HS-5 (cell line): ENCODE measurements at regions not wholly inside any gene's neighbourhood (a gene's known extent, or its start where the extent isn't known, plus 50 kb on each side); places are given as distances from the start of the nearest gene placed in this dataset.
A peak's percentile ranks its signal among the peaks of the same experiment; 100 is the strongest.
"Not testable (repeated sequence)": the region's sequence is repeated elsewhere in the genome, so short reads cannot be mapped to it uniquely, and the experiment has no call there.

Source experiments
- DNase-seq: peaks from one replicate; pipeline ENCODE4 v3.0.0-alpha.2; 2012; ENCODE audit warnings: low read depth

- peak; percentile 95 for DNase-seq
Observed at GRCh38 chr3:159872374-159873109, 116.1 kb upstream of the IL12A start.

DNA sequence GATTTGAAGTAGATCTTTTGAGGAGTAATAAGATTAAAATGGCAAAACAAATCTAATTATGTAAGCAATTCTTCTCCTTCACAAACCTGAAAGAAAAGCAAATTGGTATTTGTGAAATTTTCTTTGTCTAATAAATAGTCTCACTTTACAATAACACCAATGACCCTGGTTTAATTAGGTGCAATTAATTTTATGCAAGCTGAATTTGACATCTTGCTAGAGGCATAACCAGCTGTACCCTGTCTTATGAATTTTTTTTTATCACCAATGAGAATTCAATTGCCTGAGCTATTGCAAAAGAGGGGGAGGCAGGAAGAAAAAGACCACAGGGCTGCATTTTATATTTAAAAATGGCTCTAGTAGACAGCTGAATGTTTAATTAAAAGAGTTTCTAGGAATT lies 113.5 kb upstream of the IL12A start:
- DNase-seq, result no peak

DNA sequence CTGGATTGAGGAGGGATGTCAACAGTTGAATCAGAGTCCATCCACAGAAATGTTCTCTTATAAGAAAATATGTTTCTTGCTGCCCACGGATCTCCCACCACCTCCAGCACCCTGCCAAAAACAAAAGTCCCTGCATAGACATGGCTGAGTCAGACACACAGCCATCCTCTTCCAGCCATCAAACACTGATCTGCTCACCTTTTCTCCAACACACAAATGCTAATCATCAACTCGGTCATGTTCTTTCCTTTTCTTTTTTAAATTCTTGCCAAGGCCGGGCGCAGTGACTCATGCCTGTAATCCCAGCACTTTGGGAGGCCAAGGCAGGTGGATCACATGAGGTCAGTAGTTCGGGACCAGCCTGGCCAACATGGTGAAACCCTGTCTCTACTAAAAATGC lies 110.7 kb upstream of the IL12A start:
- no peak for DNase-seq

DNA sequence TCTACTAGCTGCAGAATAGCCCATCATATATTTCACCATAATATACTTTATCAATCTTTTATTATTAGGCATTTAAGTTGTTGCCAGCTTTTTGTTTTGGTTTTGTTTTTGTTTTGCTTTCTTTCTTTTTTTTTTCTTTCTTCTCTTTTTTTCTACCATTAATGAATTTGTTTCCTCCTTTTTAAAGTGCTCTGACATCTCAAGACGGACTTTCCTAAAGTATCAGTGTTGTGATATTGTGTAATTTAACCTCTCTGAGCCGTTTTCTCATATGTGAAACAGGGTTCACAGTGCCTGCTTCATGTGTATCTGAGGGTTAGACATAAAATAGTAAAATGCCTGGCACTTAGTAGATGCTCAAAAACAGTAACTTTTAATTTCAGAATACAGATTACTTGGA lies 109.5 kb upstream of the IL12A start:
- no peak for DNase-seq

DNA sequence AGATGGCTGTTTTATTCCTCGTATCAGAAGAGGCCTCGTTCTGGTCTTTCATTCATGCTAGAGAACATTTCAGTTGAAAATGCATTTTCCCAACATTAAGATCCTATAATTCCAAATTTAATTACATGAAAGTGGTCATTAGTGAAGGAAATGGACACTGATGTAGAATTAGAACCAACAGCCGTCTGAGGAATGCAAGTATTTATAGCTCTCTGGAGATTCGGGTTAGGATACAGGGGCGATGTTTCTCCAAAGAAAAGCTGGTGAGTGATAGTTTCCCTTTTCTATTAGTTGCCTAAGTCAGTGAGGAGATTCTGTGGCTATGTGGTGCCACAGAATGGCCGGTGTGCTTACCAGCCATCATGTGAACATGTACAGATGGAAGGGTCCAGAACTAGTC lies 109.0 kb upstream of the IL12A start:
- DNase-seq, result no peak

GRCh38 chr3:159881208-159881607 lies 107.4 kb upstream of the IL12A start:
- DNase-seq, result no peak

DNA sequence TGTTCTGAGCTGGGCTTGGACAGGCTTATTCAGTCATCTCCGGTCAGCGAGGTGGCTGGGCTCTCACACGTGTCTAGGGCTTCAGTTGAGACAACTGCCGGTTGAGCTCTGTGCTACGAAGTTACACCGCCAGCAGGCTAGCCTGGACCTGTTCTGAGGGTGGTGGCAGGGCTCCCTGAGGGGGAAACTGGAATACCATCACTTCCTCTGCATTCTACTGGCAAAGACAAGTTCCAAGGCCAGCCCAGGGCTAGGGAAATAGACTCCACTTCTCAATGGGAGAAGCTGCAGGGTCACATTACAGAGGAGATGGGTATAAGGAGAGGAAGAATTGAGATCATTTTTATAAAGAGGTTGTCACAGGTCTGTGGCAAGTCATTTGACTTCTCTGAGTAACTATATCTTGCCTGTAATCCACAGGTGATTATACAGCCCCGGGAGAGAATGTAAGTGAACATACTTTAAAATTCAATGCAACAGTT lies 106.8 kb upstream of the IL12A start:
- DNase-seq, result no peak

GRCh38 chr3:159882367-159882766 lies 106.3 kb upstream of the IL12A start:
- no peak for DNase-seq

DNA sequence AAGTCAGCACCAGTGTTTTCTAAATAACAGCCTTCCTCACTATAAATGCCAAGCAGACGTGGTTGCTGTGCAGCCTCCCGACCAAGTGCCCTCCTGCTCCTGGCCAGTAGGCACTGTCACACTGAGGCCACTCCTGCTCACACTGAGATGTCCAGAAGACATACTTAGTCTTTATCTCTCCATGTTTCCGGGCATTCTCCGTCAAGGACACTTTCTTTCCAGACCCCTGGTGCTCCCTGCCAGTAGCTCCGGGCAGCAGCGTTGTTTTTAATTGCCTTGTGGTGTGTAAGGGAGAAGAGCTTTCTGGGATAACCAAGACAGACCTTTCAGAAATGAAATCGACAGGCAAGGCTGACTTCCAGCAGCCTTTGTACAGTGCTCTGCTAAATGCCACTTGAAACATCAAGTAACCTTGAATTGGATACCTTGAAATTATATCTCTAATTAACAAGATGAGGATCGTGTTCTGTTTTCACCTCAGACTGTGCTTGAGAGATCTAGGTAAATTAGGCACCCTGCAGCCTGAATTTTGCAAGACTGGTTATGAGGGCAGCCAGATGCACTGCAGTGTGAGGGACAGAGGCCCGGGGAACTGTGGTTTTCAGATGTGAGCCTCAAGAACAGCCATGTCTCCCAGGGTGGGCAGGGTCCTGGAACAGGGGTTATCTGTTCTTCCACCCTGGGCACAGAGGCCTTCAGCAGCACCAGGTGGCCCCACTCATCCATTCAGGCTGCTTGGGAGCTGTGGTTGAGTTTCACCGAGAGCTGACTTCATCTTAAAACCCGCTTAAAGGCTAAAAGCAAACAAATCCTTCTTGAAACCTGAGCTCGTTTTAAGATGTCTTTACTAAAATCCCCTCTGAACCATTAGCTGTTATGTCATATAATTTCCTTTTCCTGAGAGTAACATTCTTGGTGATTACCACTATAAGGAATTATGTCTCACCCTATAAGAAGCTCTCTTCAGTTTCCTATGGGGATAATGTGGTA lies 105.5 kb upstream of the IL12A start:
- peak; percentile 79 for DNase-seq

DNA sequence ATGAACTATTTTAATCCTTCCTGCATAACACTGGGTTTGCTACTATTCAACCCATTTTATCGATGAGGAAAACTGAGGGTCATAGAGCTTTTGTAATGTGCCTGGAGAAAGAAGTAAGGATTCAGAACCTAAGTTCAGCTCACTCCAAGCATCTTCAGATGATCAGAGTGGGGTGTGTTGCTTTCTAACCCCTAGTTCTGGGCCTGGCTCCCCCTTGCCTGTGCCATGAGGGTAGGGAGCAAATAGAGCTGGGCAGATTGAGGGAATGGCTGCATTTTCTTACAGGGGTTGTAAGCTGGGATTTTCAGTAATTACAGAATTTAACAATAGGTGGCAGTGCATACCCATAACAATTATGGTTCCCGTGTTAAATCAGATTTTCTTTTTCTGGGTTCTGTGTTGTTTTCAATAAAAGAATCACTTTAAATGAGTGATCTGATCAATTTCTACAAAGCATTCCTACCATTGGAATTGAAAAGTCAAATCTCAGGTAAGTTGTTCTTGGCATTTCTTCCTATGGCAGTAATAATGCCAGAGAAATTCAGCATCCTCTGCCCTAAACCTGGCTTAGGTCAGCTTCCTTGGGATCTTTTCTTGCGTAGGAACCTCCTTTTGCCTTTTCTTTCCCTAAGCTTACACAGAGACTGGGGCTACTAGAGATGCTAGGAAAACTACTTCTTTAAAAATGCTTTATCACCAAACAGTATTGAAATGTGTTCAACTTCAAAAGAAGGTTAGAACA lies 103.8 kb upstream of the IL12A start:
- peak; percentile 33 for DNase-seq

- no peak for DNase-seq
Observed at GRCh38 chr3:159886050-159886449, 102.6 kb upstream of the IL12A start.

GRCh38 chr3:159886530-159886929 lies 102.1 kb upstream of the IL12A start:
- not testable (repeated sequence) for DNase-seq

- no peak for DNase-seq
Observed at GRCh38 chr3:159887168-159887567, 101.5 kb upstream of the IL12A start.

DNA sequence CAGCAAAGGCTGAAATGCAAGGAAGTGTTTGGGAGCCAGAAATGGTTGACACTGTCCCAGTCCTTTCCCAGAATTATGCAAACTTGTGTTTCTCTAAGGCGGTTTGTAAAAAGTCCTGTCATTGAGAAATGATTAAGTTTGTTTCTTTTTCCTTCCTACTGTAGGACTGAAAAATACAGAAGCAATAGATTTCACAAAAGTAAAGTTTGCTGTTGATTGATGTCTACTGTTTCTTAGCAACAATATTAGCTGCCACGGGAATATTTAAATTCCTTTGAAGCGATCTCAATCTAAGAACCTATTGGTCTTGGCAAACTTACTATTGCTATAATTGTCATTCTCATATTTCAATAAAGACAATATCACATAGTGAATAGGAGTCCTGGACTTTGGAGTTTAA lies 100.7 kb upstream of the IL12A start:
- DNase-seq, result no peak

- no peak for DNase-seq
Observed at GRCh38 chr3:159892171-159892795, 96.4 kb upstream of the IL12A start.

GRCh38 chr3:159892801-159893200 lies 95.8 kb upstream of the IL12A start:
- DNase-seq, result no peak

DNA sequence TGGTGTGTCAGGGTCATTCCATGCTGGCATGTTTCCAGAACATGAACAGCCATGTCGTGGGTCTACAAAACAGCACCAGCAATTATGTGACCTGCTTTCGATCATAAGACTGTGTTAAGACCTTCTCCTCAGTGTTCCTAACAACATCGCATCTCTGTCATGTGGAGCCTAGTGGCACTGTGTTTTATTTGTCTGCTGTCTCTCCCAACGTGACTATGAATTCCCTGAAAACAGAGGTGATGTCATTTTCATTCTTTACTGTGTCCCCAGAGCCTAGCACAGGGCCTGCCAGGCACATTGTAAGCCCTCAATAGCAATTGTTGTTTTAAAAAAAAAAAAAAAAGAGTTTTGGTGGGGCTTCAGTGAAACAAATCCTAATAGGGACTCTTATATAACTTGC lies 94.2 kb upstream of the IL12A start:
- no peak for DNase-seq

- DNase-seq, result no peak
Observed at GRCh38 chr3:159895430-159895829, 93.2 kb upstream of the IL12A start.

DNA sequence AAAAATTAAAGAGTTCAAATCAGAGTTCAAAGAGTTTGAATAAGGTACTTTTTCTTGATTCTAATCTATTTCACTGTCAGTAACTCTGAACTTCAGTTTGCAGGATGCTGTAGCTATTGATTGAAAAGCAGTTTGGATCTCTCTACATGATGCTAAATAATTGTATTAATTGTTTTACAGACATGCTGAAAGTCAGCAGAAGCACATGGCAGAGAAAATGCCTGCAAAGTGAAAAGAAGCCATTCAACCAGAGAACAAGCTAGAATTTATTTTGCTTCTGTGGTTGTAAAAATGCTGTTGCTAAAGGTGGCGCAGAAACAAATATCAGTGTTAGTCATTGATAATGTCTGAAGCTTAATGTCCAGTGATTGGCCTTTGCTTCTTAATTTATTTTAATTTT lies 92.1 kb upstream of the IL12A start:
- no peak for DNase-seq

DNA sequence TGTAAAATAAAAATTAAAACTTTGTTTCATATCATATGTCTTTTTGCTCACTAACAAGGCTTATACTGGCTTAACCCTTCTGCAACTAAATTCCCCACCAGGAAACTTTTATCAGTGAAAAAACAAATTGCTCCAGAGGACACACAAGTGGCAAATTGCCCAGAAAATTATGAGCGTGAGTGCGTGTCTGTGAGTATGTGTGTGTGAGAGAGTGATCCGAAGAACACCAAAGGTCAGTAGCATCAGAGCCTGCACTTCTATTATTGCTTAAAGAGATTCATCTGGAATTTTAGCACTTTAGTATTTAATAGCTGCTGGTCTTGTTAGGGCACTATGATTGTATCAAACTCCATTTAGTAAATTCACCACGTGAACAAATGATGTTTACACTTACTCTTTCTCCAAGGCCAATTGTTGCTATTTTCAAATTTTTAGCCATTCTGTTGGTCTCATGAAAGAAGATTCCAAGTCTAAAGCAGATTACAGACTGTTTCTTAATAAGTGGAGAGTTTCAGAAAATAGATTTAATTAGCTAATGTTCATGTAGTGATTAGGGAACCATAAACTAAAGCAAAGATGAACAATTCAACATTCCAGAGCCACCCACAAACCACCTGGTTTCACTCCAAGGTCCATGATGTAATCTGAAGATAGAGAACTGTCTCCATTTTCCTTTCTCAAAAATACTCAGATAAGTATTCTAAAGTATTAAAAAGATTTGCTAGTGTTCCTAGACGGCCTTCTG lies 91.1 kb upstream of the IL12A start:
- DNase-seq, result no peak

DNA sequence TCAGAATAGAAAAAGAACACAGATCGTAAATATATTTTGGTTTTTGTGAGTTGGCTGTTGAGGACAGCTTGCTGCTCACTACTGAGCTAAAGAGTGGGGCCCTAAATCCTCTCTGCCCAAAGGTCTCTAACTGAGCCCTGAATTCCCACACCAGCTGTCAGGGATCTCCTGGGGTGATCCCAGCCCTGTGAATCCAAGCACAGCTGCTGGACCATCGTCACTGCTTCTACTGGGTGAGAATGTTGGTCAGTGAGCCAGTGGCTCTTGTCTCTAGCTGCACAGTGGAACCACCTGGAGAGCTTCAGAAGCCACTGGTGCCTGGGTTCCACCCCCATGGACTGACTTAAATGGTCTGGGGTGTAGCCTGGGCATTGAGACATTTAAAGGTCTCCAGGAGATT lies 90.5 kb upstream of the IL12A start:
- DNase-seq, result no peak
